SK-N-SH treated with all-trans-retinoic acid at 6 μM for 48 hours (cell line): ENCODE measurements at regions not wholly inside any gene's neighbourhood (a gene's known extent, or its start where the extent isn't known, plus 50 kb on each side); places are given as distances from the start of the nearest gene placed in this dataset.

Experiments used
- ATAC-seq: fragments of 200-7000 bp; cut with Tn5 transposase; 3 replicates; pipeline ENCODE4 v1.9.1; 2020; ENCODE audit warnings: mild to moderate bottlenecking, moderate library complexity
- ARNTL ChIP-seq: fragments of 450-650 bp; formaldehyde crosslinking; IDR thresholded peaks from 2 replicates; pipeline ENCODE4 v1.5.0; 2020; ENCODE audit warnings: low read depth, mild to moderate bottlenecking, moderate library complexity, borderline replicate concordance
- BACH2 ChIP-seq: fragments of 250-450 bp; sonication (Bioruptor Pico); IDR thresholded peaks from 2 replicates; pipeline ENCODE4 v1.9.0; 2021; ENCODE audit warnings: mild to moderate bottlenecking, borderline replicate concordance
- CREB5 ChIP-seq: fragments of 250-450 bp; sonication (Bioruptor Pico); IDR thresholded peaks from 2 replicates; pipeline ENCODE4 v1.5.1; 2020; ENCODE audit warnings: low read depth, mild to moderate bottlenecking, moderate library complexity
- CSDC2 ChIP-seq: fragments of 250-450 bp; sonication (Bioruptor Pico); IDR thresholded peaks from 2 replicates; pipeline ENCODE4 v1.5.0; 2020; ENCODE audit warnings: mild to moderate bottlenecking, moderate library complexity
- CSRNP3 ChIP-seq: fragments of 250-450 bp; sonication (Bioruptor Pico); IDR thresholded peaks from 2 replicates; pipeline ENCODE4 v1.5.1; 2021; ENCODE audit warnings: mild to moderate bottlenecking, moderate library complexity
- ESRRG ChIP-seq: fragments of 250-450 bp; sonication (Bioruptor Pico); IDR thresholded peaks from 2 replicates; pipeline ENCODE4 v1.6.1; 2021; ENCODE audit warnings: mild to moderate bottlenecking
- GLIS3 ChIP-seq: fragments of 250-450 bp; sonication (Bioruptor Pico); IDR thresholded peaks from 2 replicates; pipeline ENCODE4 v1.5.0; 2020; ENCODE audit warnings: mild to moderate bottlenecking, moderate library complexity
- ISL1 ChIP-seq: fragments of 250-450 bp; sonication (Bioruptor Pico); IDR thresholded peaks from 2 replicates; pipeline ENCODE4 v2.1.2; 2022; ENCODE audit warnings: mild to moderate bottlenecking, moderate library complexity
- OSR1 ChIP-seq: fragments of 250-450 bp; sonication (Bioruptor Pico); IDR thresholded peaks from 2 replicates; pipeline ENCODE4 v1.8.0; 2022; ENCODE audit warnings: moderate library complexity, mild to moderate bottlenecking, inconsistent platforms
- PATZ1 ChIP-seq: fragments of 250-450 bp; sonication (Bioruptor Pico); IDR thresholded peaks from 2 replicates; pipeline ENCODE4 v1.8.0; 2020; ENCODE audit warnings: mild to moderate bottlenecking, moderate library complexity, borderline replicate concordance
- POU6F1 ChIP-seq: fragments of 250-450 bp; sonication (Bioruptor Pico); IDR thresholded peaks from 2 replicates; pipeline ENCODE4 v1.8.0; 2021; ENCODE audit warnings: low read depth, mild to moderate bottlenecking, moderate library complexity, borderline replicate concordance
- PPARA ChIP-seq: fragments of 250-450 bp; sonication (Bioruptor Pico); IDR thresholded peaks from 2 replicates; pipeline ENCODE4 v1.5.0; 2020; ENCODE audit warnings: mild to moderate bottlenecking, borderline replicate concordance
- RARB ChIP-seq: fragments of 250-450 bp; sonication (Bioruptor Pico); IDR thresholded peaks from 2 replicates; pipeline ENCODE4 v1.8.0; 2021; ENCODE audit warnings: mild to moderate bottlenecking, moderate library complexity
- SNAI2 ChIP-seq: fragments of 250-450 bp; sonication (Bioruptor Pico); IDR thresholded peaks from 2 replicates; pipeline ENCODE4 v1.5.0; 2020; ENCODE audit warnings: mild to moderate bottlenecking, moderate library complexity
- TCF4 ChIP-seq: fragments of 250-450 bp; sonication (Bioruptor Pico); IDR thresholded peaks from 2 replicates; pipeline ENCODE4 v1.8.0; 2021; ENCODE audit warnings: mild to moderate bottlenecking, moderate library complexity, borderline replicate concordance
- TOX ChIP-seq: fragments of 250-450 bp; sonication (Bioruptor Pico); IDR thresholded peaks from 2 replicates; pipeline ENCODE4 v1.8.0; 2021; ENCODE audit warnings: mild to moderate bottlenecking, moderate library complexity, borderline replicate concordance
- TSHZ2 ChIP-seq: fragments of 250-450 bp; sonication (Bioruptor Pico); IDR thresholded peaks from 2 replicates; pipeline ENCODE4 v1.5.0; 2020; ENCODE audit warnings: mild to moderate bottlenecking, moderate library complexity
- ZC3H10 ChIP-seq: fragments of 250-450 bp; sonication (Bioruptor Pico); IDR thresholded peaks from 2 replicates; pipeline ENCODE4 v1.5.1; 2021; ENCODE audit warnings: mild to moderate bottlenecking, moderate library complexity
- ZFP3 ChIP-seq: fragments of 250-450 bp; sonication (Bioruptor Pico); IDR thresholded peaks from 2 replicates; pipeline ENCODE4 v1.5.0; 2020; ENCODE audit warnings: mild to moderate bottlenecking, moderate library complexity
- ZFP30 ChIP-seq: fragments of 450-650 bp; formaldehyde crosslinking; IDR thresholded peaks from 2 replicates; pipeline ENCODE4 v1.5.0; 2022; ENCODE audit warnings: mild to moderate bottlenecking, moderate library complexity
- ZNF565 ChIP-seq: fragments of 450-650 bp; formaldehyde crosslinking; conservative IDR thresholded peaks from 2 replicates; pipeline ENCODE4 v1.5.0; 2020; ENCODE audit warnings: low read depth, mild to moderate bottlenecking, moderate library complexity
- ZNF70 ChIP-seq: fragments of 450-650 bp; formaldehyde crosslinking; IDR thresholded peaks from 2 replicates; pipeline ENCODE4 v1.5.0; 2020; ENCODE audit warnings: mild to moderate bottlenecking, moderate library complexity
- ZNF8 ChIP-seq: fragments of 450-650 bp; formaldehyde crosslinking; IDR thresholded peaks from 2 replicates; pipeline ENCODE4 v1.5.0; 2020; ENCODE audit warnings: mild to moderate bottlenecking, moderate library complexity

GRCh38 chr20:59385480-59385879 lies 85.1 kb downstream of the EDN3 start:
- no peak; the same call in 2 of the 3 replicates for ATAC-seq

GRCh38 chr20:59386809-59387208 lies 86.4 kb downstream of the EDN3 start:
- no peak for ATAC-seq
- TF ChIP-seq POU6F1 (no peak), TCF4 (no peak), CSDC2 (no peak), CSRNP3 (CRISPR knock-in tag) (no peak), ZNF8 (CRISPR knock-in tag) (no peak), PPARA (CRISPR knock-in tag) (no peak), ISL1 (CRISPR knock-in tag) (no peak), BACH2 (CRISPR knock-in tag) (no peak)
- TF ChIP-seq, all 23 proteins: peak for 0

More at GRCh38 chr20:59385480-59385879, 85.1 kb downstream of the EDN3 start:
- TF ChIP-seq ESRRG (CRISPR knock-in tag) = no peak
- no peak for TF ChIP-seq TOX
- TF ChIP-seq ZFP3 (CRISPR knock-in tag) = no peak
- no peak for TF ChIP-seq RARB
- TF ChIP-seq ARNTL = no peak
- no peak for TF ChIP-seq OSR1 (CRISPR knock-in tag)
- no peak for TF ChIP-seq ISL1 (CRISPR knock-in tag)

- no peak for TF ChIP-seq TCF4
- no peak for TF ChIP-seq ZFP30
- TF ChIP-seq ZNF70 = no peak
- no peak for TF ChIP-seq PATZ1 (CRISPR knock-in tag)
- no peak for TF ChIP-seq ZNF565 (CRISPR knock-in tag)
- no peak for TF ChIP-seq ZC3H10 (CRISPR knock-in tag)
- TF ChIP-seq TOX = no peak
- no peak for TF ChIP-seq BACH2 (CRISPR knock-in tag)
- no peak for TF ChIP-seq CSRNP3 (CRISPR knock-in tag)
- no peak for TF ChIP-seq POU6F1
- TF ChIP-seq PPARA (CRISPR knock-in tag) = no peak
- no peak for TF ChIP-seq ZFP3 (CRISPR knock-in tag)
- TF ChIP-seq SNAI2 (CRISPR knock-in tag) = no peak
- no peak for TF ChIP-seq CREB5 (CRISPR knock-in tag)
- ATAC-seq = no peak
Measured at GRCh38 chr20:59387891-59388290, 87.5 kb downstream of the EDN3 start.

- ATAC-seq = no peak
- TF ChIP-seq TCF4 (no peak), TSHZ2 (no peak), ZNF70 (no peak), ESRRG (CRISPR knock-in tag) (no peak), ZFP3 (CRISPR knock-in tag) (no peak), ISL1 (CRISPR knock-in tag) (no peak), ZFP30 (no peak), GLIS3 (CRISPR knock-in tag) (no peak), OSR1 (CRISPR knock-in tag) (no peak), ZC3H10 (CRISPR knock-in tag) (no peak)
Measured at GRCh38 chr20:59388402-59388801, 88.0 kb downstream of the EDN3 start.
